ENCODE measurements at regions not wholly inside any gene's neighbourhood (a gene's known extent, or its start where the extent isn't known, plus 50 kb on each side); places are given as distances from the start of the nearest gene placed in this dataset.

DNA sequence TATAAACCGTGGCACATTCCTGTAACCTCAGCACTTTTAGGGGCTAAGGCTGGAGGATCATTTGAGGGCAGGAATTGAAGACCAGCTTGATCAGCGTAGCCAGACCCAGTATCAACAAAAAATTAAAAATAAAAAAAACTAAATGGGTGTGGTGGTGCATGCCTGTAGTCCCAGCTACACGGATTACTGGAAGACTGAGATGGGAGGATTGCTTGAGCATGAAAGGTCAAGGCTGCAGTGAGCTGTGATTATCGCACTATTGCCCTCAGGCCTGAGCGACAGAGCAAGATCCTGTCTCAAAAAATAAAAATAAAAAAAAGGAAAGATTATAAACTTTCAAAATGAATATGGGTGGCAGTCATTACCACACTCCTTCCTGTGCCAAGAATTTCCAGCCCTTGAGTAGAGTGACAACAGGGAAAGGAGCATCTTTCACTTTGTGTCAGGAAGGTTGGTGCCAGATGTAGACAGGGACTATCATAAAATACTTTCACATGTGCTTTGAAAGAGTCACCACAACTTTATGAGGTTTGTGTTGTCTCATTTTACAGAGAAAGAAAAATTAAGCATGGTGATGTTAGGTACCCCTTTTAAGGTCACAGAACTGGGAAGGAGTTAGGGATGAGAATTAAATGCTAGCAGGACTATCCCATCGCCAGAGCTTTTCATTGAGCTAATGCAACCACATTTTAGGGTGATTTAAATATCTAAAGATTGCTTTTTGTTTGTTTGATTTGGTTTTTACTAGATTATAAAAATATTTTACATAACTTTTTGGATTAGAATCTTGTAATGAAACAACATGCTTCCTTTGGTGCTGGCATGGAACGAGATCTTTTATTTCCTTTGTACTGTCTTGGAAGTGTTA, 1617.4 kb upstream of the ACVR2A start:
- TF ChIP-seq, protein P1, sequence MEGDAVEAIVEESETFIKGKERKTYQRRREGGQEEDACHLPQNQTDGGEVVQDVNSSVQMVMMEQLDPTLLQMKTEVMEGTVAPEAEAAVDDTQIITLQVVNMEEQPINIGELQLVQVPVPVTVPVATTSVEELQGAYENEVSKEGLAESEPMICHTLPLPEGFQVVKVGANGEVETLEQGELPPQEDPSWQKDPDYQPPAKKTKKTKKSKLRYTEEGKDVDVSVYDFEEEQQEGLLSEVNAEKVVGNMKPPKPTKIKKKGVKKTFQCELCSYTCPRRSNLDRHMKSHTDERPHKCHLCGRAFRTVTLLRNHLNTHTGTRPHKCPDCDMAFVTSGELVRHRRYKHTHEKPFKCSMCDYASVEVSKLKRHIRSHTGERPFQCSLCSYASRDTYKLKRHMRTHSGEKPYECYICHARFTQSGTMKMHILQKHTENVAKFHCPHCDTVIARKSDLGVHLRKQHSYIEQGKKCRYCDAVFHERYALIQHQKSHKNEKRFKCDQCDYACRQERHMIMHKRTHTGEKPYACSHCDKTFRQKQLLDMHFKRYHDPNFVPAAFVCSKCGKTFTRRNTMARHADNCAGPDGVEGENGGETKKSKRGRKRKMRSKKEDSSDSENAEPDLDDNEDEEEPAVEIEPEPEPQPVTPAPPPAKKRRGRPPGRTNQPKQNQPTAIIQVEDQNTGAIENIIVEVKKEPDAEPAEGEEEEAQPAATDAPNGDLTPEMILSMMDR (IDR thresholded peaks at IDR 0.05): no peak
- Histone ChIP-seq H3K27ac (no peak overlapping the region), H3K27me3 (no peaks in the 10 kb centered on the region), H3K36me3 (no peaks in the 10 kb centered on the region), H3K9me3 (no peaks in the 10 kb centered on the region), H3K4me3 (ENCODE audit: low read depth in 1 of 2, low read length in 1 of 2) (no peak overlapping the region), H3K4me1 (ENCODE audit: control insufficient read depth in 1 of 2, insufficient read depth in 1 of 2, low read depth in 1 of 2, low read length in 1 of 2) (no peaks in the 10 kb centered on the region)

DNA sequence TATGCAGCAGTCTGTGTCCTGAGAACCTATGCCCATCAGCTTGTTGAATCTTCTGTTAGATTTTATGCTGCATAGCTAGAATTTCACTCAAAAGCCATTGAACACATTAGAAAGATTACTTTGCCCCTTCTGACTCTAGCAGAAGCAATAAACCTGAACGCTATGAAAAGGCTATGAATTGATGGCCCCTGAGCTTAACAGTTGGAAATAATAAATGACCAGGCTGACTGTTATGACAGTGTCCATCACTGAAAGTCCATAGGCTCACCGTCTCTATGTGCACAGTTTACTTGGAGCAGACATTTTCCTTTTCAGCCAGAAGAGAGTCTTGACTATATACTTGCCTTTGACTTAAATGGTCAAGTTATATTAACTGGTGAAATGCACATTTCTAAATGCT, 1618.8 kb upstream of the ACVR2A start:
- TF ChIP-seq, protein P1 (IDR thresholded peaks at IDR 0.05): no peak
- H3K36me3 ChIP-seq: no peaks in the 10 kb centered on the region
- no peaks in the 10 kb centered on the region for H3K9me3 ChIP-seq
- H3K4me3 ChIP-seq (ENCODE audit: low read depth in 1 of 2, low read length in 1 of 2): no peak overlapping the region
- H3K27me3 ChIP-seq: no peaks in the 10 kb centered on the region
- no peak overlapping the region for H3K27ac ChIP-seq
- no peaks in the 10 kb centered on the region for H3K4me1 ChIP-seq (ENCODE audit: control insufficient read depth in 1 of 2, insufficient read depth in 1 of 2, low read depth in 1 of 2, low read length in 1 of 2)

DNA sequence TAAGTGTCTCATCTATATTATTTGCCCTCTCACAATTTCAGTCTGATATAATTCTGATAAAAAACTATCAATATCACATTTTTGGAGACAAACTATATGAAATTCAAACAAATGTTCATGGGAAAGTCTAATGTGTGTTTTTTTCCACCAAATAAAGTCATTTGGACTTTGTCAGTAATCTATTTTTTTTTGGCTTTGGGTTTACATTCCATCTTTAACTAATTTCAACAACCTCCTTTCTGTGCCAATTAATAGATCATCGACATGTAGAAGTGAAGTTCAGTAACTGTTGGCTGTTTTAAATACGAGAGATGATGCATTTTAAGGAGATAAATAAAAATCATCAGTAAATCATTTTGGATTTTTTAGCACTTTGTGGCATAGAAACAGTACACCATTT, 1623.0 kb upstream of the ACVR2A start:
- no peaks in the 10 kb centered on the region for H3K9me3 ChIP-seq
- no peaks in the 10 kb centered on the region for H3K27me3 ChIP-seq
- H3K4me1 ChIP-seq (ENCODE audit: control insufficient read depth in 1 of 2, insufficient read depth in 1 of 2, low read depth in 1 of 2, low read length in 1 of 2): no peaks in the 10 kb centered on the region
- TF ChIP-seq, protein P1 (IDR thresholded peaks at IDR 0.05): no peak
- no peaks in the 10 kb centered on the region for H3K36me3 ChIP-seq
- no peak overlapping the region for H3K27ac ChIP-seq
- no peak overlapping the region for H3K4me3 ChIP-seq (ENCODE audit: low read depth in 1 of 2, low read length in 1 of 2)

DNA sequence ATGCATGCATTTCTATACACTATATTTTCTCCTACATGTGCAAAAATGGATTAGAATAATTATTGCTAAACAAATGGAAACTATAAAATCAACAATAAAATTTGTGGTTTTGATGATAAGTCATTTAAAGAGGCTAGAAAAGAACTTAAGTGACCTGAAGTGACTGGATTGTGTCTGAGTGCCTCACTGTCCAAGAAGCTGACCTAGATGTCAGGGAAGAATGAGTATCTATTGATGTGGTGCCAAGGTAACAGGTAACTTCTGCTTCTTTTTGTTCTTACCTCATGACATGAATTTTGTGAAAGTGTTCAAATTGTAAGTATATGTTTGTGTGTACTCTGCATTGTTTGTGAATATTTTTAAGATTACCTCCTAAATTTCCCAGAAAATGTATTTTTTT, 1623.9 kb upstream of the ACVR2A start:
- Histone ChIP-seq H3K27me3 (no peaks in the 10 kb centered on the region), H3K27ac (no peak overlapping the region), H3K4me3 (ENCODE audit: low read depth in 1 of 2, low read length in 1 of 2) (no peak overlapping the region), H3K36me3 (no peaks in the 10 kb centered on the region), H3K4me1 (ENCODE audit: control insufficient read depth in 1 of 2, insufficient read depth in 1 of 2, low read depth in 1 of 2, low read length in 1 of 2) (no peaks in the 10 kb centered on the region), H3K9me3 (no peaks in the 10 kb centered on the region)
- TF ChIP-seq, protein P1 (IDR thresholded peaks at IDR 0.05): no peak

DNA sequence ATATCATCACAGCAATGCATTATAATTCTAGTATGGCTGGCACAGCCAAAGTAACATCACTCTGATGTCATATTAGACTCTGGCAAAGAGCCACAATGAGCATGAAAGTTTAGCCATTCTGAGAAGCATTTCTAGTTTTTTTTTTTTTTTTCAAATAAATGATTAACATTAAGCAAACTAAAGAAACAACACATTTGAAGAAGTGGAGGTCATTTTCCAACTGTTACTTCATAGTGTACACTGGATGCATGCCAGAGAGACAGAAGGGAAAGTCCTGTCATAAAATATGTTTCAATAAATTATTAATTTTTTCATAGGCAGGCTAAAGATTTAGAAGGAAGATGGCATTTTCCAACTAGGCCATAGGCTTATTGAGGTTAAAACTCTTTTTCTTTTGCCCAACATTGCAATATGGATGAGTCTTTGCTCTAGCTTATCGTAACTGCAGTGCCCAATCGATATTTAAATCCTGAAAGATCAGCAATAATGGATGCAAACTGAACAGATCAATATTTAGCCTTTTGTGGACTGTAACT, 1630.4 kb upstream of the ACVR2A start:
- Histone ChIP-seq H3K27ac (no peak overlapping the region), H3K27me3 (no peaks in the 10 kb centered on the region), H3K4me3 (ENCODE audit: low read depth in 1 of 2, low read length in 1 of 2) (no peak overlapping the region), H3K4me1 (ENCODE audit: control insufficient read depth in 1 of 2, insufficient read depth in 1 of 2, low read depth in 1 of 2, low read length in 1 of 2) (no peaks in the 10 kb centered on the region), H3K36me3 (no peaks in the 10 kb centered on the region), H3K9me3 (no peaks in the 10 kb centered on the region)
- TF ChIP-seq, protein P1 (IDR thresholded peaks at IDR 0.05): no peak

Data from neutrophil (primary cell).